Colonic mucosa (tissue), 4 donors: ENCODE measurements at regions not wholly inside any gene's neighbourhood (a gene's known extent, or its start where the extent isn't known, plus 50 kb on each side); places are given as distances from the start of the nearest gene placed in this dataset.
"Not testable (repeated sequence)": the region's sequence is repeated elsewhere in the genome, so short reads cannot be mapped to it uniquely, and the experiment has no call there.

Source experiments
- DNase-seq: peaks from one replicate; pipeline ENCODE4 v3.0.0-alpha.2; 2020
- H3K27ac ChIP-seq: fragments of 200-600 bp; one replicate; pipeline ENCODE4 v1.8.0; 2021
- H3K27me3 ChIP-seq: fragments of 200-600 bp; one replicate; pipeline ENCODE4 v1.8.0; 2021
- H3K36me3 ChIP-seq: fragments of 200-600 bp; one replicate; pipeline ENCODE4 v1.8.0; 2021
- H3K4me1 ChIP-seq: fragments of 200-600 bp; one replicate; pipeline ENCODE4 v1.8.0; 2021; ENCODE audit warnings: mild to moderate bottlenecking
- H3K4me3 ChIP-seq: fragments of 200-600 bp; one replicate; pipeline ENCODE4 v1.8.0; 2021
- H3K9ac ChIP-seq, 2 donors: one replicate each; pipeline ENCODE4 v1.7.0; 2013; ENCODE audit warnings: control low read depth in 2 of 2, low read depth in 2 of 2, low read length in 2 of 2
- H3K9me3 ChIP-seq: fragments of 200-600 bp; one replicate; pipeline ENCODE4 v1.8.0; 2021
- CTCF ChIP-seq: fragments of 200-600 bp; IDR thresholded peaks from one replicate; pipeline ENCODE4 v1.8.0; 2022; ENCODE audit warnings: antibody characterized with exemption, mild to moderate bottlenecking
- intact Hi-C: fragments of 100-400 bp; cut with DNase I; formaldehyde crosslinking; loops from one replicate; pipeline ENCODE4 v1.14.1; 2022
- donor health status: healthy.
- donor health status: DM: no; HTN: no; CAD: no.
- donor health status: DM: no; HTN: no; CAD: no.

- H3K4me3 ChIP-seq, result peak overlapping the region; percentile 26
- no peak for TF ChIP-seq CTCF
- H3K4me1 ChIP-seq, result no peaks in the 10 kb centered on the region
- H3K27me3 ChIP-seq, result no peaks in the 10 kb centered on the region
- no peaks in the 10 kb centered on the region for H3K36me3 ChIP-seq
- peak overlapping the region in 1 of 2 donors; percentile 81 for H3K9ac ChIP-seq
- intact Hi-C loops, result no loop called here
- no peaks in the 10 kb centered on the region for H3K9me3 ChIP-seq
- no peak for DNase-seq
- peak overlapping the region; percentile 5 for H3K27ac ChIP-seq
Measured at GRCh38 chr6:25138934-25139415, 140.2 kb upstream of the CARMIL1 start.

- H3K9ac ChIP-seq, DNase-seq, intact Hi-C loops, H3K27me3 ChIP-seq, H3K4me3 ChIP-seq, H3K36me3 ChIP-seq, H3K4me1 ChIP-seq, H3K27ac ChIP-seq, H3K9me3 ChIP-seq: not testable (repeated sequence)
Measured at GRCh38 chr6:25139608-25140007, 139.6 kb upstream of the CARMIL1 start.

- intact Hi-C loops, result no loop called here
- no peak for DNase-seq
- H3K4me3 ChIP-seq, result no peak overlapping the region
Measured at GRCh38 chr6:25142506-25142905, 136.7 kb upstream of the CARMIL1 start.

GRCh38 chr6:25144919-25145318, 134.3 kb upstream of the CARMIL1 start:
- H3K27ac ChIP-seq, result no peak overlapping the region
- no peak for DNase-seq
- H3K9ac ChIP-seq, result no peak overlapping the region
- no peaks in the 10 kb centered on the region for H3K9me3 ChIP-seq
- H3K4me1 ChIP-seq, result no peaks in the 10 kb centered on the region
- no peaks in the 10 kb centered on the region for H3K27me3 ChIP-seq
- intact Hi-C loops, result no loop called here
- H3K4me3 ChIP-seq, result no peak overlapping the region
- H3K36me3 ChIP-seq, result no peaks in the 10 kb centered on the region
- TF ChIP-seq CTCF, result no peak

More at GRCh38 chr6:25142506-25142905, 136.7 kb upstream of the CARMIL1 start:
- H3K9ac ChIP-seq, result no peak overlapping the region
- H3K4me1 ChIP-seq, result no peaks in the 10 kb centered on the region
- no peak overlapping the region for H3K27ac ChIP-seq
- no peaks in the 10 kb centered on the region for H3K27me3 ChIP-seq
- H3K36me3 ChIP-seq, result no peaks in the 10 kb centered on the region
- no peaks in the 10 kb centered on the region for H3K9me3 ChIP-seq
- TF ChIP-seq CTCF, result no peak

- no peak overlapping the region for H3K9ac ChIP-seq
- intact Hi-C loops, result no loop called here
- H3K27me3 ChIP-seq, result no peaks in the 10 kb centered on the region
- H3K36me3 ChIP-seq, result no peaks in the 10 kb centered on the region
- H3K9me3 ChIP-seq, result no peaks in the 10 kb centered on the region
- H3K4me3 ChIP-seq, result no peak overlapping the region
- no peak overlapping the region for H3K27ac ChIP-seq
- DNase-seq, result no peak
- TF ChIP-seq CTCF, result no peak
- H3K4me1 ChIP-seq, result no peaks in the 10 kb centered on the region
Measured at GRCh38 chr6:25147223-25147622, 132.0 kb upstream of the CARMIL1 start.

GRCh38 chr6:25150031-25150430, 129.1 kb upstream of the CARMIL1 start:
- Histone ChIP-seq H3K4me3 (no peak overlapping the region), H3K9ac (no peak overlapping the region), H3K27ac (no peak overlapping the region), H3K4me1 (no peaks in the 10 kb centered on the region), H3K36me3 (no peaks in the 10 kb centered on the region), H3K27me3 (no peaks in the 10 kb centered on the region), H3K9me3 (no peaks in the 10 kb centered on the region)
- no peak for TF ChIP-seq CTCF
- intact Hi-C loops, result no loop called here
- DNase-seq, result no peak
